ENCODE measurements at regions not wholly inside any gene's neighbourhood (a gene's known extent, or its start where the extent isn't known, plus 50 kb on each side); places are given as distances from the start of the nearest gene placed in this dataset.

DNA sequence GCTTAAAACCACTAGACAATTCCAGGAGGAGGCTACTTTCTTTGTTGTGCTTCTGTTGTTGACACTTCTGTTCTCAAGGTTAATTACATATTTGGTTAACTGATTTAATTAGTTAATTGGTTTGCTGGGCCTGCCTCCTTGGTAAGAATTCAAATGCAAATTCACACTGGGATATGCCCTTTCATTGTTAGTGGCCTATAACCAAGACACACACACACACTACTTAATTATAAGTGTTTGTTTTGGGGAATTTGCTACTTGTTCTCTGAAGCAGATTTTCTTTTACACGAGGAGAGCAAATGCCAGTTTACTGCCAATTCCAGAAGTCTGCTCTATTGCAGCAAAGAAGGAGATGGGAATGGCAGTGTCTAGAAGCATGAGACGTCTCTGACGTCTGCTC lies 101.6 kb upstream of the BASP1 start:
- TF ChIP-seq, protein P1, sequence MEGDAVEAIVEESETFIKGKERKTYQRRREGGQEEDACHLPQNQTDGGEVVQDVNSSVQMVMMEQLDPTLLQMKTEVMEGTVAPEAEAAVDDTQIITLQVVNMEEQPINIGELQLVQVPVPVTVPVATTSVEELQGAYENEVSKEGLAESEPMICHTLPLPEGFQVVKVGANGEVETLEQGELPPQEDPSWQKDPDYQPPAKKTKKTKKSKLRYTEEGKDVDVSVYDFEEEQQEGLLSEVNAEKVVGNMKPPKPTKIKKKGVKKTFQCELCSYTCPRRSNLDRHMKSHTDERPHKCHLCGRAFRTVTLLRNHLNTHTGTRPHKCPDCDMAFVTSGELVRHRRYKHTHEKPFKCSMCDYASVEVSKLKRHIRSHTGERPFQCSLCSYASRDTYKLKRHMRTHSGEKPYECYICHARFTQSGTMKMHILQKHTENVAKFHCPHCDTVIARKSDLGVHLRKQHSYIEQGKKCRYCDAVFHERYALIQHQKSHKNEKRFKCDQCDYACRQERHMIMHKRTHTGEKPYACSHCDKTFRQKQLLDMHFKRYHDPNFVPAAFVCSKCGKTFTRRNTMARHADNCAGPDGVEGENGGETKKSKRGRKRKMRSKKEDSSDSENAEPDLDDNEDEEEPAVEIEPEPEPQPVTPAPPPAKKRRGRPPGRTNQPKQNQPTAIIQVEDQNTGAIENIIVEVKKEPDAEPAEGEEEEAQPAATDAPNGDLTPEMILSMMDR (IDR thresholded peaks at IDR 0.05): no peak
- no peak for TF ChIP-seq ZFX (IDR thresholded peaks at IDR 0.05; ENCODE audit: borderline replicate concordance)

All from 22Rv1 (cell line).